IMR-90 (cell line): ENCODE measurements at regions not wholly inside any gene's neighbourhood (a gene's known extent, or its start where the extent isn't known, plus 50 kb on each side); places are given as distances from the start of the nearest gene placed in this dataset.

ENCODE experiments used
- ATAC-seq: fragments of 200-7000 bp; cut with Tn5 transposase; 2 replicates; pipeline ENCODE4 v1.9.1; 2020; ENCODE audit warnings: low read depth, mild to moderate bottlenecking, moderate library complexity
- BruUV-seq: library from RNA; stranded (reverse); fragments of 400-500 nt; replicated peaks from 2 replicates; lab custom pipeline; 2021; lab: Mats Ljungman, UMichigan
- CTCF ChIA-PET: fragments of 300-600 bp; formaldehyde crosslinking; extraction: SDS; loops from one replicate; lab custom pipeline; 2021; ENCODE audit warnings: antibody characterized with exemption; lab: Yijun Ruan, JAX
- POLR2A ChIA-PET: fragments of 300-600 bp; sonication (Branson Sonifier 250); formaldehyde crosslinking; loops from one replicate; lab custom pipeline; 2022; ENCODE audit warnings: antibody characterized with exemption; ENCODE audit not compliant: unreplicated experiment; lab: Charles Lee
- DNase-seq: peaks from one replicate; pipeline ENCODE4 v3.0.0; 2013
- H2AFZ ChIP-seq: replicated peaks from 2 replicates; pipeline ENCODE3; 2013; ENCODE audit warnings: low read length, mild to moderate bottlenecking; ENCODE audit not compliant: poor library complexity
- H2AK5ac ChIP-seq: 2 replicates; pipeline ENCODE4 v1.6.1; 2013; ENCODE audit warnings: low read depth, low read length, inconsistent platforms
- H2AK9ac ChIP-seq: replicated peaks from 2 replicates; pipeline ENCODE3; 2013; ENCODE audit warnings: mild to moderate bottlenecking, low read depth, low read length, moderate library complexity; ENCODE audit not compliant: poor library complexity
- H2BK120ac ChIP-seq: 2 replicates; pipeline ENCODE4 v1.6.1; 2013; ENCODE audit warnings: low read depth, low read length, inconsistent platforms
- H2BK15ac ChIP-seq: 3 replicates; pipeline ENCODE4 v1.6.1; 2013; ENCODE audit warnings: low read depth, low read length, inconsistent platforms
- H2BK20ac ChIP-seq: 2 replicates; pipeline ENCODE4 v1.6.1; 2013; ENCODE audit warnings: low read depth, mild to moderate bottlenecking, inconsistent platforms, low read length, moderate library complexity
- H2BK5ac ChIP-seq: 2 replicates; pipeline ENCODE4 v1.6.1; 2013; ENCODE audit warnings: mild to moderate bottlenecking, low read depth, low read length, inconsistent platforms; ENCODE audit not compliant: poor library complexity, severe bottlenecking
- H3K14ac ChIP-seq: replicated peaks from 2 replicates; pipeline ENCODE4 v1.6.1; 2013; ENCODE audit warnings: low read depth, low read length, inconsistent platforms
- H3K18ac ChIP-seq: 2 replicates; pipeline ENCODE4 v1.6.1; 2013; ENCODE audit warnings: low read depth, low read length, control low read depth
- H3K23ac ChIP-seq: 2 replicates; pipeline ENCODE4 v1.6.1; 2013; ENCODE audit warnings: low read depth, low read length, inconsistent platforms
- H3K27ac ChIP-seq: 2 replicates; pipeline ENCODE4 v1.5.1; 2013; ENCODE audit warnings: mild to moderate bottlenecking, control low read depth, low read length; ENCODE audit not compliant: insufficient read depth
- H3K27me3 ChIP-seq: 2 replicates; pipeline ENCODE4 v1.6.1; 2013; ENCODE audit warnings: low read length; ENCODE audit not compliant: control insufficient read depth, insufficient read depth
- H3K36me3 ChIP-seq: 2 replicates; pipeline ENCODE4 v1.6.1; 2013; ENCODE audit warnings: low read length, mixed read lengths; ENCODE audit not compliant: control insufficient read depth, insufficient read depth
- H3K4ac ChIP-seq: 2 replicates; pipeline ENCODE4 v1.6.1; 2013; ENCODE audit warnings: low read depth, low read length, inconsistent platforms
- H3K4me1 ChIP-seq: 2 replicates; pipeline ENCODE4 v1.6.1; 2013; ENCODE audit warnings: low read length, mixed read lengths; ENCODE audit not compliant: control insufficient read depth, insufficient read depth
- H3K4me2 ChIP-seq: 2 replicates; pipeline ENCODE4 v1.6.1; 2013; ENCODE audit warnings: low read depth, mild to moderate bottlenecking, control low read depth, low read length, moderate library complexity
- H3K4me3 ChIP-seq: 2 replicates; pipeline ENCODE4 v1.5.1; 2013; ENCODE audit warnings: low read depth, mild to moderate bottlenecking, control low read depth, low read length, moderate library complexity; ENCODE audit not compliant: insufficient read depth
- H3K56ac ChIP-seq: 2 replicates; pipeline ENCODE4 v1.6.1; 2013; ENCODE audit warnings: low read length, inconsistent platforms; ENCODE audit not compliant: insufficient read depth; ENCODE audit errors: extremely low read depth
- H3K79me1 ChIP-seq, 2 experiments: 2 replicates each; pipeline ENCODE4 v1.6.1; 2013; ENCODE audit warnings: low read length in 2 of 2, inconsistent platforms in 1 of 2, low read depth in 1 of 2
- H3K9ac ChIP-seq: 2 replicates; pipeline ENCODE4 v1.6.1; 2013; ENCODE audit warnings: low read depth, low read length, control low read depth
- H3K9me1 ChIP-seq: 2 replicates; pipeline ENCODE4 v1.6.1; 2013; ENCODE audit warnings: low read length, inconsistent platforms; ENCODE audit not compliant: insufficient read depth
- H3K9me3 ChIP-seq: 2 replicates; pipeline ENCODE4 v1.6.1; 2013; ENCODE audit warnings: low read length; ENCODE audit not compliant: control insufficient read depth, insufficient read depth
- H4K20me1 ChIP-seq: 2 replicates; pipeline ENCODE4 v1.6.1; 2013; ENCODE audit warnings: low read length, inconsistent platforms; ENCODE audit not compliant: insufficient read depth
- H4K5ac ChIP-seq: 2 replicates; pipeline ENCODE4 v1.6.1; 2013; ENCODE audit warnings: mild to moderate bottlenecking, low read depth, low read length, control low read depth
- H4K8ac ChIP-seq, 2 experiments: 2 replicates each; pipeline ENCODE4 v1.6.1; 2013; ENCODE audit warnings: low read depth in 2 of 2, low read length in 2 of 2, control low read depth in 1 of 2, inconsistent platforms in 1 of 2
- H4K91ac ChIP-seq: 2 replicates; pipeline ENCODE4 v1.6.1; 2013; ENCODE audit warnings: low read depth, low read length, inconsistent platforms; ENCODE audit not compliant: insufficient read depth
- BHLHE40 ChIP-seq: fragments of 150-350 bp; IDR thresholded peaks from 2 replicates; pipeline ENCODE4 v1.6.1; 2016; ENCODE audit warnings: mild to moderate bottlenecking, low read depth, low read length
- CEBPB ChIP-seq: IDR thresholded peaks from 2 replicates; pipeline ENCODE4 v1.6.1; 2012; ENCODE audit warnings: low read depth, low read length, improper control_type of control experiment
- CTCF ChIP-seq: conservative IDR thresholded peaks from 2 replicates; pipeline ENCODE4 v1.5.1; 2012; ENCODE audit warnings: mild to moderate bottlenecking, low read depth, low read length, improper control_type of control experiment
- MAZ ChIP-seq: IDR thresholded peaks from 2 replicates; pipeline ENCODE4 v1.6.1; 2012; ENCODE audit warnings: low read depth, mild to moderate bottlenecking, low read length, improper control_type of control experiment, moderate library complexity, borderline replicate concordance
- MXI1 ChIP-seq: IDR thresholded peaks from 2 replicates; pipeline ENCODE4 v1.6.1; 2012; ENCODE audit warnings: low read depth, mild to moderate bottlenecking, low read length, moderate library complexity, borderline replicate concordance
- POLR2A ChIP-seq: IDR thresholded peaks from 2 replicates; pipeline ENCODE4 v1.6.1; 2012; ENCODE audit warnings: mild to moderate bottlenecking, low read depth, low read length
- RAD21 ChIP-seq: IDR thresholded peaks from 2 replicates; pipeline ENCODE4 v1.6.1; 2012; ENCODE audit warnings: low read length, improper control_type of control experiment
- RCOR1 ChIP-seq: IDR thresholded peaks from 2 replicates; pipeline ENCODE4 v1.6.1; 2012; ENCODE audit warnings: mild to moderate bottlenecking, low read length, improper control_type of control experiment; ENCODE audit not compliant: insufficient replicate concordance
- USF2 ChIP-seq: fragments of 150-350 bp; IDR thresholded peaks from 2 replicates; pipeline ENCODE4 v1.6.1; 2017; ENCODE audit warnings: mild to moderate bottlenecking, antibody characterized with exemption, low read length, low read depth
- WGBS, 2 experiments: methylation state at CpG; one replicate each; pipeline versions ENCODE4 v1.1.5 to v1.1.7; 2013; ENCODE audit warnings: missing lambda C conversion rate in 2 of 2; ENCODE audit not compliant: insufficient read length in 1 of 2; ENCODE audit errors: extremely low coverage in 2 of 2; 5-methylcytosine and 5-hydroxymethylcytosine counted together
- dilution Hi-C: fragments of 300-500 bp; cut with HindIII; formaldehyde crosslinking; loops from one replicate; pipeline ENCODE4 v1.14.3; 2018; ENCODE audit warnings: low sequenced_read_pairs; ENCODE audit not compliant: unreplicated experiment
- in situ Hi-C: fragments of 300-500 bp; cut with MboI; formaldehyde crosslinking; loops from 3 replicates; pipeline ENCODE4 v1.14.3; 2019; ENCODE audit warnings: low sequenced_read_pairs, inconsistent platforms, mixed read lengths
- intact Hi-C: fragments of 100-400 bp; cut with micrococcal nuclease; formaldehyde crosslinking; loops from 2 replicates; pipeline ENCODE4 v1.10.0; 2022

- Histone ChIP-seq H3K56ac (no peak overlapping the region), H3K9me1 (0 out of 2 replicates have a peak, but pooled peaks cover 2% of the 10 kb centered on the region), H3K27ac (no peak overlapping the region), H3K18ac (peak overlapping the region; percentile 8; the same call in 1 of the 2 replicates), H3K9me3 (no peaks in the 10 kb centered on the region), H3K4me1 (peaks cover 1% of the 10 kb centered on the region; the same call in 1 of the 2 replicates), H3K79me1 (no peaks in the 10 kb centered on the region), H3K9ac (no peak overlapping the region), H3K23ac (no peak overlapping the region), H4K20me1 (no peaks in the 10 kb centered on the region), H2BK5ac (no peak overlapping the region), H3K4me3 (no peak overlapping the region), H2AFZ (no peak overlapping the region), H3K27me3 (no peaks in the 10 kb centered on the region), H2BK120ac (no peak overlapping the region), H4K5ac (no peak overlapping the region; the same call in 1 of the 2 replicates), H2BK15ac (0 out of 3 replicates have a peak overlapping the region, but pooled peaks have one; percentile 38), H4K91ac (no peak overlapping the region), H3K4me2 (peak overlapping the region; percentile 54; the same call in 1 of the 2 replicates), H3K14ac (no peak overlapping the region), H2BK20ac (peak overlapping the region; percentile 6; the same call in 1 of the 2 replicates), H4K8ac (no peak overlapping the region), H3K36me3 (no peaks in the 10 kb centered on the region), H2AK9ac (no peak overlapping the region), H3K4ac (no peak overlapping the region), H2AK5ac (no peak overlapping the region; the same call in 1 of the 2 replicates)
- intact Hi-C loops, result no loop called here
- TF ChIP-seq CEBPB (no peak), POLR2A (no peak), RAD21 (no peak), MAZ (no peak), MXI1 (no peak), CTCF (no peak), RCOR1 (no peak), USF2 (no peak), BHLHE40 (no peak)
- no TSS peak for BruUV-seq
- dilution Hi-C loops, result no loop called here
- no CpG with 5 or more reads among the region's 7 CpGs for WGBS, 2 experiments
- no peak for ATAC-seq
- POLR2A ChIA-PET, result no interaction called here
- CTCF ChIA-PET, result no interaction called here
- in situ Hi-C loops, result no loop called here
- no peak for DNase-seq
Observed at GRCh38 chr3:29181149-29181780, 99.6 kb upstream of the RBMS3 start.
